ENCODE measurements at regions not wholly inside any gene's neighbourhood (a gene's known extent, or its start where the extent isn't known, plus 50 kb on each side); places are given as distances from the start of the nearest gene placed in this dataset.

GRCh38 chr1:56156971-56157876, 422.1 kb downstream of the PLPP3 start:
- Histone ChIP-seq H2AFZ (ENCODE audit: low read depth, low read length) (no peak overlapping the region), H3K4me2 (ENCODE audit: low read length) (no peak overlapping the region), H4K20me1 (ENCODE audit: insufficient read depth, low read length) (no peaks in the 10 kb centered on the region)

GRCh38 chr1:56153276-56153675, 426.1 kb downstream of the PLPP3 start:
- TF ChIP-seq EZH2phosphoT487 (IDR thresholded peaks at IDR 0.05; ENCODE audit: low read depth) (no peak), CTCF (IDR thresholded peaks at IDR 0.05; ENCODE audit: low read depth, low read length) (no peak)
- H3K4me2 ChIP-seq (ENCODE audit: low read length): no peak overlapping the region
- H3K9ac ChIP-seq (ENCODE audit: low read length): no peak overlapping the region
- no peak overlapping the region for H3K27ac ChIP-seq (ENCODE audit: low read length)
- no peaks in the 10 kb centered on the region for H4K20me1 ChIP-seq (ENCODE audit: insufficient read depth, low read length)
- H3K9me3 ChIP-seq (ENCODE audit: insufficient read depth, low read length): no peaks in the 10 kb centered on the region
- H2AFZ ChIP-seq (ENCODE audit: low read depth, low read length): no peak overlapping the region
- no peak overlapping the region for H3K4me3 ChIP-seq (ENCODE audit: low read length)
- no peaks in the 10 kb centered on the region for H3K27me3 ChIP-seq (ENCODE audit: low read depth, low read length)
- H3K79me2 ChIP-seq (ENCODE audit: low read length): no peaks in the 10 kb centered on the region
- no peaks in the 10 kb centered on the region for H3K36me3 ChIP-seq (replicated peaks; ENCODE audit: low read depth, low read length)
- no peaks in the 10 kb centered on the region for H3K4me1 ChIP-seq (ENCODE audit: low read length)

More at GRCh38 chr1:56156971-56157876, 422.1 kb downstream of the PLPP3 start:
- H3K27ac ChIP-seq (ENCODE audit: low read length): no peak overlapping the region
- H3K9ac ChIP-seq (ENCODE audit: low read length): no peak overlapping the region
- no peaks in the 10 kb centered on the region for H3K36me3 ChIP-seq (replicated peaks; ENCODE audit: low read depth, low read length)
- no peaks in the 10 kb centered on the region for H3K27me3 ChIP-seq (ENCODE audit: low read depth, low read length)
- H3K4me1 ChIP-seq (ENCODE audit: low read length): no peaks in the 10 kb centered on the region
- H3K79me2 ChIP-seq (ENCODE audit: low read length): no peaks in the 10 kb centered on the region
- H3K9me3 ChIP-seq (ENCODE audit: insufficient read depth, low read length): no peaks in the 10 kb centered on the region
- H3K4me3 ChIP-seq (ENCODE audit: low read length): no peak overlapping the region
- TF ChIP-seq EZH2phosphoT487 (IDR thresholded peaks at IDR 0.05; ENCODE audit: low read depth) (no peak), CTCF (IDR thresholded peaks at IDR 0.05; ENCODE audit: low read depth, low read length) (no peak)

- Histone ChIP-seq H3K36me3 (replicated peaks; ENCODE audit: low read depth, low read length) (no peaks in the 10 kb centered on the region), H3K9ac (ENCODE audit: low read length) (no peak overlapping the region), H3K79me2 (ENCODE audit: low read length) (no peaks in the 10 kb centered on the region), H3K27ac (ENCODE audit: low read length) (no peak overlapping the region), H2AFZ (ENCODE audit: low read depth, low read length) (no peak overlapping the region), H3K4me2 (ENCODE audit: low read length) (no peak overlapping the region), H3K9me3 (ENCODE audit: insufficient read depth, low read length) (no peaks in the 10 kb centered on the region), H3K4me1 (ENCODE audit: low read length) (no peaks in the 10 kb centered on the region), H3K27me3 (ENCODE audit: low read depth, low read length) (no peaks in the 10 kb centered on the region), H3K4me3 (ENCODE audit: low read length) (no peak overlapping the region), H4K20me1 (ENCODE audit: insufficient read depth, low read length) (no peaks in the 10 kb centered on the region)
- TF ChIP-seq EZH2phosphoT487 (IDR thresholded peaks at IDR 0.05; ENCODE audit: low read depth) (no peak), CTCF (IDR thresholded peaks at IDR 0.05; ENCODE audit: low read depth, low read length) (no peak)
These were observed 426.7 kb downstream of the PLPP3 start for GRCh38 chr1:56152635-56153034.

GRCh38 chr1:56151402-56151801, 428.0 kb downstream of the PLPP3 start:
- Histone ChIP-seq H3K79me2 (ENCODE audit: low read length) (no peaks in the 10 kb centered on the region), H2AFZ (ENCODE audit: low read depth, low read length) (no peak overlapping the region), H3K36me3 (replicated peaks; ENCODE audit: low read depth, low read length) (no peaks in the 10 kb centered on the region), H3K4me3 (ENCODE audit: low read length) (no peak overlapping the region), H3K27ac (ENCODE audit: low read length) (no peak overlapping the region), H3K9me3 (ENCODE audit: insufficient read depth, low read length) (no peaks in the 10 kb centered on the region), H3K4me2 (ENCODE audit: low read length) (no peak overlapping the region), H3K27me3 (ENCODE audit: low read depth, low read length) (no peaks in the 10 kb centered on the region), H3K4me1 (ENCODE audit: low read length) (no peaks in the 10 kb centered on the region), H3K9ac (ENCODE audit: low read length) (no peak overlapping the region), H4K20me1 (ENCODE audit: insufficient read depth, low read length) (no peaks in the 10 kb centered on the region)
- TF ChIP-seq CTCF (IDR thresholded peaks at IDR 0.05; ENCODE audit: low read depth, low read length) (no peak), EZH2phosphoT487 (IDR thresholded peaks at IDR 0.05; ENCODE audit: low read depth) (no peak)

Measured in OCI-LY3 (cell line).